ENCODE measurements at regions not wholly inside any gene's neighbourhood (a gene's known extent, or its start where the extent isn't known, plus 50 kb on each side); places are given as distances from the start of the nearest gene placed in this dataset.

GRCh38 chr7:21128062-21128817, 299.6 kb upstream of the SP4 start:
- H3K27ac ChIP-seq (ENCODE audit: low read length), result no peak overlapping the region
- intact Hi-C loops (cut with DNase I), result no loop called here
- H3K4me1 ChIP-seq (ENCODE audit: control insufficient read depth, insufficient read depth, low read length), result no peaks in the 10 kb centered on the region
- 17% methylated on average over 8 of the region's 8 CpGs for WGBS
- peak in 1 of 2 donors; percentile 68 for ATAC-seq
- H3K9me3 ChIP-seq (ENCODE audit: control insufficient read depth, low read length), result no peaks in the 10 kb centered on the region
- no peak for DNase-seq
- no peak overlapping the region for H3K4me3 ChIP-seq (ENCODE audit: low read length)
- no peaks in the 10 kb centered on the region for H3K27me3 ChIP-seq (ENCODE audit: control insufficient read depth, insufficient read depth)

GRCh38 chr7:21131897-21132296, 296.0 kb upstream of the SP4 start:
- no peaks in the 10 kb centered on the region for H3K4me1 ChIP-seq (ENCODE audit: control insufficient read depth, insufficient read depth, low read length)
- H3K4me3 ChIP-seq (ENCODE audit: low read length), result no peak overlapping the region
- 84% methylated on average over 1 of the region's 1 CpG for WGBS
- DNase-seq (no peak), ATAC-seq (no peak)
- H3K9me3 ChIP-seq (ENCODE audit: control insufficient read depth, low read length), result no peaks in the 10 kb centered on the region
- no peak overlapping the region for H3K27ac ChIP-seq (ENCODE audit: low read length)
- no peaks in the 10 kb centered on the region for H3K27me3 ChIP-seq (ENCODE audit: control insufficient read depth, insufficient read depth)
- intact Hi-C loops (cut with DNase I), result no loop called here

- Histone ChIP-seq H3K4me3 (ENCODE audit: low read length) (no peak overlapping the region), H3K9me3 (ENCODE audit: control insufficient read depth, low read length) (no peaks in the 10 kb centered on the region), H3K27me3 (ENCODE audit: control insufficient read depth, insufficient read depth) (no peaks in the 10 kb centered on the region), H3K27ac (ENCODE audit: low read length) (no peak overlapping the region), H3K4me1 (ENCODE audit: control insufficient read depth, insufficient read depth, low read length) (no peaks in the 10 kb centered on the region)
- 71% methylated on average over 2 of the region's 2 CpGs for WGBS
- intact Hi-C loops (cut with DNase I), result no loop called here
- DNase-seq (no peak), ATAC-seq (no peak)
Observed at GRCh38 chr7:21134631-21135030, 293.3 kb upstream of the SP4 start.

GRCh38 chr7:21135437-21135836, 292.4 kb upstream of the SP4 start:
- no peak overlapping the region for H3K27ac ChIP-seq (ENCODE audit: low read length)
- H3K4me3 ChIP-seq (ENCODE audit: low read length), result no peak overlapping the region
- no peaks in the 10 kb centered on the region for H3K4me1 ChIP-seq (ENCODE audit: control insufficient read depth, insufficient read depth, low read length)
- intact Hi-C loops (cut with DNase I), result no loop called here
- H3K27me3 ChIP-seq (ENCODE audit: control insufficient read depth, insufficient read depth), result no peaks in the 10 kb centered on the region
- H3K9me3 ChIP-seq (ENCODE audit: control insufficient read depth, low read length), result no peaks in the 10 kb centered on the region
- no peak for DNase-seq
- ATAC-seq, result no peak
- WGBS, result 83% methylated on average over 2 of the region's 2 CpGs

- H3K27me3 ChIP-seq (ENCODE audit: control insufficient read depth, insufficient read depth), result no peaks in the 10 kb centered on the region
- no peak overlapping the region for H3K27ac ChIP-seq (ENCODE audit: low read length)
- intact Hi-C loops (cut with DNase I), result no loop called here
- DNase-seq (no peak), ATAC-seq (no peak)
- no peaks in the 10 kb centered on the region for H3K4me1 ChIP-seq (ENCODE audit: control insufficient read depth, insufficient read depth, low read length)
- no peaks in the 10 kb centered on the region for H3K9me3 ChIP-seq (ENCODE audit: control insufficient read depth, low read length)
- 78% methylated on average over 3 of the region's 3 CpGs for WGBS
- H3K4me3 ChIP-seq (ENCODE audit: low read length), result no peak overlapping the region
Observed at GRCh38 chr7:21137640-21138039, 290.2 kb upstream of the SP4 start.

- no peaks in the 10 kb centered on the region for H3K9me3 ChIP-seq (ENCODE audit: control insufficient read depth, low read length)
- no peaks in the 10 kb centered on the region for H3K4me1 ChIP-seq (ENCODE audit: control insufficient read depth, insufficient read depth, low read length)
- H3K27ac ChIP-seq (ENCODE audit: low read length), result no peak overlapping the region
- no peak for ATAC-seq
- 82% methylated on average over 3 of the region's 3 CpGs for WGBS
- no peak overlapping the region for H3K4me3 ChIP-seq (ENCODE audit: low read length)
- intact Hi-C loops (cut with DNase I), result no loop called here
- DNase-seq, result no peak
- H3K27me3 ChIP-seq (ENCODE audit: control insufficient read depth, insufficient read depth), result no peaks in the 10 kb centered on the region
Observed at GRCh38 chr7:21140622-21141021, 287.3 kb upstream of the SP4 start.

GRCh38 chr7:21141476-21141875, 286.4 kb upstream of the SP4 start:
- H3K27ac ChIP-seq (ENCODE audit: low read length), result no peak overlapping the region
- WGBS, result 54% methylated on average over 3 of the region's 3 CpGs
- no peaks in the 10 kb centered on the region for H3K9me3 ChIP-seq (ENCODE audit: control insufficient read depth, low read length)
- no peaks in the 10 kb centered on the region for H3K27me3 ChIP-seq (ENCODE audit: control insufficient read depth, insufficient read depth)
- DNase-seq (no peak), ATAC-seq (no peak)
- no peaks in the 10 kb centered on the region for H3K4me1 ChIP-seq (ENCODE audit: control insufficient read depth, insufficient read depth, low read length)
- intact Hi-C loops (cut with DNase I), result no loop called here
- H3K4me3 ChIP-seq (ENCODE audit: low read length), result no peak overlapping the region

- no peak for ATAC-seq
- intact Hi-C loops (cut with DNase I), result no loop called here
- WGBS, result 91% methylated on average over 8 of the region's 8 CpGs
- H3K4me3 ChIP-seq (ENCODE audit: low read length), result no peak overlapping the region
- no peaks in the 10 kb centered on the region for H3K9me3 ChIP-seq (ENCODE audit: control insufficient read depth, low read length)
- H3K27ac ChIP-seq (ENCODE audit: low read length), result no peak overlapping the region
- no peak for DNase-seq
- no peaks in the 10 kb centered on the region for H3K4me1 ChIP-seq (ENCODE audit: control insufficient read depth, insufficient read depth, low read length)
- no peaks in the 10 kb centered on the region for H3K27me3 ChIP-seq (ENCODE audit: control insufficient read depth, insufficient read depth)
Observed at GRCh38 chr7:21142081-21142480, 285.8 kb upstream of the SP4 start.

- intact Hi-C loops (cut with DNase I), result no loop called here
- H3K9me3 ChIP-seq (ENCODE audit: control insufficient read depth, low read length), result no peaks in the 10 kb centered on the region
- H3K27ac ChIP-seq (ENCODE audit: low read length), result no peak overlapping the region
- H3K4me3 ChIP-seq (ENCODE audit: low read length), result no peak overlapping the region
- 70% methylated on average over 14 of the region's 14 CpGs for WGBS
- no peaks in the 10 kb centered on the region for H3K27me3 ChIP-seq (ENCODE audit: control insufficient read depth, insufficient read depth)
- ATAC-seq (no peak), DNase-seq (no peak)
- no peaks in the 10 kb centered on the region for H3K4me1 ChIP-seq (ENCODE audit: control insufficient read depth, insufficient read depth, low read length)
Observed at GRCh38 chr7:21146642-21147423, 281.1 kb upstream of the SP4 start.

GRCh38 chr7:21149809-21150208, 278.1 kb upstream of the SP4 start:
- WGBS, result 80% methylated on average over 3 of the region's 3 CpGs
- H3K4me1 ChIP-seq (ENCODE audit: control insufficient read depth, insufficient read depth, low read length), result no peaks in the 10 kb centered on the region
- H3K4me3 ChIP-seq (ENCODE audit: low read length), result no peak overlapping the region
- ATAC-seq, result no peak
- DNase-seq, result no peak
- intact Hi-C loops (cut with DNase I), result no loop called here
- no peak overlapping the region for H3K27ac ChIP-seq (ENCODE audit: low read length)
- H3K27me3 ChIP-seq (ENCODE audit: control insufficient read depth, insufficient read depth), result no peaks in the 10 kb centered on the region
- no peaks in the 10 kb centered on the region for H3K9me3 ChIP-seq (ENCODE audit: control insufficient read depth, low read length)

GRCh38 chr7:21154614-21155013, 273.3 kb upstream of the SP4 start:
- DNase-seq (no peak), ATAC-seq (no peak)
- H3K4me3 ChIP-seq (ENCODE audit: low read length), result no peak overlapping the region
- 63% methylated on average over 2 of the region's 2 CpGs for WGBS
- no peaks in the 10 kb centered on the region for H3K4me1 ChIP-seq (ENCODE audit: control insufficient read depth, insufficient read depth, low read length)
- H3K9me3 ChIP-seq (ENCODE audit: control insufficient read depth, low read length), result no peaks in the 10 kb centered on the region
- no peak overlapping the region for H3K27ac ChIP-seq (ENCODE audit: low read length)
- no peaks in the 10 kb centered on the region for H3K27me3 ChIP-seq (ENCODE audit: control insufficient read depth, insufficient read depth)
- intact Hi-C loops (cut with DNase I), result no loop called here
